Body of pancreas (tissue), 4 donors: ENCODE measurements at regions not wholly inside any gene's neighbourhood (a gene's known extent, or its start where the extent isn't known, plus 50 kb on each side); places are given as distances from the start of the nearest gene placed in this dataset.

Source experiments
- ATAC-seq: fragments of 150-250 bp; one replicate; pipeline ENCODE4 v1.9.1; 2016
- DNase-seq, 4 donors: peaks; one replicate each; pipeline ENCODE4 v3.0.0-alpha.2; 2019
- H3K27ac ChIP-seq, 4 donors: fragments of 200-600 bp; sonication (generic); 1 replicate in 3 of 4; 2 replicates in 1 of 4; pipeline versions ENCODE4 v1.5.1 to v1.6.1; 2016 to 2019; ENCODE audit warnings: mild to moderate bottlenecking in 1 of 4, mixed read lengths in 1 of 4, moderate library complexity in 1 of 4
- H3K27me3 ChIP-seq, 2 donors: fragments of 200-600 bp; sonication (generic); one replicate each; pipeline ENCODE4 v1.6.0; 2016; ENCODE audit warnings: mild to moderate bottlenecking in 1 of 2
- H3K36me3 ChIP-seq, 2 donors: fragments of 200-600 bp; sonication (generic); replicated peaks in 1 of 2; 2 replicates each; pipeline ENCODE4 v1.5.1; 2016; ENCODE audit warnings: low read depth in 2 of 2; ENCODE audit not compliant: insufficient read depth in 1 of 2
- H3K4me1 ChIP-seq: fragments of 200-600 bp; sonication (generic); one replicate; pipeline ENCODE4 v1.6.0; 2016
- H3K4me3 ChIP-seq, 2 donors: fragments of 200-600 bp; sonication (generic); 1 replicate in 1 of 2; 2 replicates in 1 of 2; pipeline ENCODE4 v1.5.1; 2016 to 2019
- H3K9me3 ChIP-seq, 3 donors: fragments of 200-600 bp; sonication (generic); 1 replicate in 2 of 3; 2 replicates in 1 of 3; pipeline ENCODE4 v1.5.1; 2016
- CTCF ChIP-seq, 7 experiments: fragments of 450-650 bp in 4 of 7; fragments of 200-600 bp in 3 of 7; sonication (generic) in 3 of 7; IDR thresholded peaks; one replicate each; pipeline ENCODE4 v1.5.1; 2016 to 2019; ENCODE audit warnings: antibody characterized with exemption in 7 of 7
- POLR2A ChIP-seq, 3 donors: fragments of 450-650 bp; IDR thresholded peaks; one replicate each; pipeline ENCODE4 v1.6.1; 2016; ENCODE audit warnings: antibody characterized with exemption in 3 of 3, mild to moderate bottlenecking in 2 of 3
- WGBS, 2 donors: methylation state at CpG; one replicate each; pipeline ENCODE4 v1.1.5; 2017; 5-methylcytosine and 5-hydroxymethylcytosine counted together
- intact Hi-C: fragments of 100-400 bp; cut with DNase I; formaldehyde crosslinking; loops from one replicate; pipeline ENCODE4 v1.15.1; 2023

- H3K36me3 ChIP-seq, result no peaks in the 10 kb centered on the region
- no peak overlapping the region for H3K4me3 ChIP-seq
- no peaks in the 10 kb centered on the region for H3K4me1 ChIP-seq
- TF ChIP-seq POLR2A (IDR thresholded peaks at IDR 0.05) (no peak), CTCF (IDR thresholded peaks at IDR 0.05) (no peak)
- intact Hi-C loops, result no loop called here
- no peak overlapping the region for H3K27ac ChIP-seq
- no peak for ATAC-seq
- no peak for DNase-seq
- H3K27me3 ChIP-seq, result no peaks in the 10 kb centered on the region
- H3K9me3 ChIP-seq, result no peaks in the 10 kb centered on the region
- WGBS, 2 donors, result 62 to 68% methylated on average over 3 of the region's 3 CpGs
Measured at GRCh38 chr2:17289669-17290068, 228.6 kb downstream of the RAD51AP2 start.

GRCh38 chr2:17287183-17287582 lies 231.1 kb downstream of the RAD51AP2 start:
- intact Hi-C loops, result no loop called here
- 65 to 80% methylated on average over 1 of the region's 1 CpG for WGBS, 2 donors
- no peak overlapping the region for H3K27ac ChIP-seq
- no peak for ATAC-seq
- DNase-seq, result no peak
- H3K9me3 ChIP-seq, result no peaks in the 10 kb centered on the region
- H3K27me3 ChIP-seq, result no peaks in the 10 kb centered on the region
- TF ChIP-seq CTCF (IDR thresholded peaks at IDR 0.05) (no peak), POLR2A (IDR thresholded peaks at IDR 0.05) (no peak)
- H3K4me3 ChIP-seq, result no peak overlapping the region
- H3K4me1 ChIP-seq, result no peaks in the 10 kb centered on the region
- no peaks in the 10 kb centered on the region for H3K36me3 ChIP-seq

- 61 to 71% methylated on average over 5 of the region's 5 CpGs for WGBS, 2 donors
- TF ChIP-seq POLR2A (IDR thresholded peaks at IDR 0.05), result no peak
- no peak for TF ChIP-seq CTCF (IDR thresholded peaks at IDR 0.05)
- intact Hi-C loops, result no loop called here
- no peak for ATAC-seq
- Histone ChIP-seq H3K4me3 (no peak overlapping the region), H3K36me3 (no peaks in the 10 kb centered on the region), H3K9me3 (no peaks in the 10 kb centered on the region), H3K4me1 (no peaks in the 10 kb centered on the region), H3K27ac (no peak overlapping the region), H3K27me3 (no peaks in the 10 kb centered on the region)
- no peak for DNase-seq
Measured at GRCh38 chr2:17282826-17283225, 235.4 kb downstream of the RAD51AP2 start.

GRCh38 chr2:17282245-17282644 lies 236.0 kb downstream of the RAD51AP2 start:
- ATAC-seq (no peak), DNase-seq (no peak)
- H3K27me3 ChIP-seq, result no peaks in the 10 kb centered on the region
- intact Hi-C loops, result no loop called here
- no peaks in the 10 kb centered on the region for H3K9me3 ChIP-seq
- H3K4me3 ChIP-seq, result no peak overlapping the region
- no peaks in the 10 kb centered on the region for H3K36me3 ChIP-seq
- WGBS, 2 donors, result 81 to 89% methylated on average over 1 of the region's 1 CpG
- TF ChIP-seq CTCF (IDR thresholded peaks at IDR 0.05) (no peak), POLR2A (IDR thresholded peaks at IDR 0.05) (no peak)
- no peak overlapping the region for H3K27ac ChIP-seq
- H3K4me1 ChIP-seq, result no peaks in the 10 kb centered on the region

GRCh38 chr2:17276220-17276619 lies 242.0 kb downstream of the RAD51AP2 start:
- Histone ChIP-seq H3K4me3 (no peak overlapping the region), H3K4me1 (no peaks in the 10 kb centered on the region), H3K27ac (no peak overlapping the region), H3K36me3 (no peaks in the 10 kb centered on the region), H3K9me3 (no peaks in the 10 kb centered on the region), H3K27me3 (no peaks in the 10 kb centered on the region)
- WGBS, 2 donors, result 54 to 77% methylated on average over 1 of the region's 1 CpG
- no peak for DNase-seq
- intact Hi-C loops, result no loop called here
- no peak for TF ChIP-seq POLR2A (IDR thresholded peaks at IDR 0.05)
- no peak for TF ChIP-seq CTCF (IDR thresholded peaks at IDR 0.05)
- no peak for ATAC-seq
